Neuronal stem cell (in vitro differentiated cells): ENCODE measurements at regions not wholly inside any gene's neighbourhood (a gene's known extent, or its start where the extent isn't known, plus 50 kb on each side); places are given as distances from the start of the nearest gene placed in this dataset.

Source experiments
- DNase-seq: peaks from one replicate; pipeline ENCODE4 v3.0.0-alpha.2; 2013; ENCODE audit warnings: low spot score
- H2AFZ ChIP-seq: one replicate; pipeline ENCODE4 v1.6.1; 2013; ENCODE audit warnings: mild to moderate bottlenecking, low read length, inconsistent platforms
- H2AK5ac ChIP-seq: 2 replicates; pipeline ENCODE4 v1.6.1; 2013; ENCODE audit warnings: low read depth, mild to moderate bottlenecking, inconsistent platforms, low read length, moderate library complexity, mixed read lengths
- H2BK120ac ChIP-seq: 2 replicates; pipeline ENCODE4 v1.6.1; 2013; ENCODE audit warnings: low read depth, mild to moderate bottlenecking, inconsistent platforms, low read length, moderate library complexity, mixed read lengths
- H2BK12ac ChIP-seq: one replicate; pipeline ENCODE4 v1.6.1; 2013; ENCODE audit warnings: low read length, inconsistent platforms
- H2BK15ac ChIP-seq: 2 replicates; pipeline ENCODE4 v1.6.1; 2013; ENCODE audit warnings: mild to moderate bottlenecking, low read length, inconsistent platforms, mixed read lengths
- H2BK5ac ChIP-seq: one replicate; pipeline ENCODE4 v1.6.1; 2013; ENCODE audit warnings: inconsistent platforms, mild to moderate bottlenecking, low read length, moderate library complexity
- H3K14ac ChIP-seq: one replicate; pipeline ENCODE4 v1.6.1; 2013; ENCODE audit warnings: low read length, inconsistent platforms
- H3K18ac ChIP-seq: 2 replicates; pipeline ENCODE4 v1.6.1; 2013; ENCODE audit warnings: low read length, inconsistent platforms
- H3K23ac ChIP-seq: 2 replicates; pipeline ENCODE4 v1.6.1; 2013; ENCODE audit warnings: low read depth, mild to moderate bottlenecking, mixed read lengths, low read length, inconsistent platforms; ENCODE audit not compliant: poor library complexity
- H3K27ac ChIP-seq: replicated peaks from 3 replicates; pipeline ENCODE4 v1.5.1; 2013; ENCODE audit warnings: low read length, inconsistent platforms
- H3K27me3 ChIP-seq, 3 experiments: 2 replicates each; pipeline ENCODE4 v1.6.1; 2013; ENCODE audit warnings: low read length in 3 of 3, mild to moderate bottlenecking in 2 of 3, inconsistent platforms in 1 of 3, low read depth in 1 of 3, mixed read lengths in 1 of 3, moderate library complexity in 1 of 3; ENCODE audit not compliant: control insufficient read depth in 3 of 3, insufficient read depth in 3 of 3
- H3K36me3 ChIP-seq, 2 donors: replicated peaks in 1 of 2; 2 replicates each; pipeline ENCODE4 v1.6.1; 2013; ENCODE audit warnings: low read length in 2 of 2; ENCODE audit not compliant: control insufficient read depth in 2 of 2, insufficient read depth in 2 of 2
- H3K4ac ChIP-seq: 2 replicates; pipeline ENCODE4 v1.6.1; 2013; ENCODE audit warnings: inconsistent platforms, mild to moderate bottlenecking, low read length, moderate library complexity
- H3K4me1 ChIP-seq, 2 donors: 1 replicate in 1 of 2; 2 replicates in 1 of 2; pipeline ENCODE4 v1.6.1; 2013; ENCODE audit warnings: low read length in 2 of 2, low read depth in 1 of 2; ENCODE audit not compliant: control insufficient read depth in 2 of 2, insufficient read depth in 1 of 2
- H3K4me2 ChIP-seq: one replicate; pipeline ENCODE4 v1.6.1; 2013; ENCODE audit warnings: mild to moderate bottlenecking, low read length, inconsistent platforms; ENCODE audit not compliant: insufficient read depth, poor library complexity, severe bottlenecking
- H3K4me3 ChIP-seq, 2 donors: 2 replicates each; pipeline ENCODE4 v1.5.1; 2013; ENCODE audit warnings: low read length in 2 of 2, mild to moderate bottlenecking in 2 of 2, inconsistent platforms in 1 of 2, moderate library complexity in 1 of 2
- H3K79me1 ChIP-seq: one replicate; pipeline ENCODE4 v1.6.1; 2013; ENCODE audit warnings: low read depth, mild to moderate bottlenecking, inconsistent platforms, low read length, moderate library complexity
- H3K9ac ChIP-seq: one replicate; pipeline ENCODE4 v1.6.1; 2013; ENCODE audit warnings: mild to moderate bottlenecking, low read depth, low read length, inconsistent platforms; ENCODE audit not compliant: poor library complexity
- H3K9me3 ChIP-seq, 2 donors: replicated peaks in 1 of 2; 2 replicates each; pipeline versions ENCODE3 to v1.6.1; 2013; ENCODE audit warnings: low read length in 2 of 2, mild to moderate bottlenecking in 2 of 2, inconsistent platforms in 1 of 2, low read depth in 1 of 2, mixed read lengths in 1 of 2, moderate library complexity in 1 of 2; ENCODE audit not compliant: control insufficient read depth in 2 of 2, insufficient read depth in 1 of 2
- H4K8ac ChIP-seq: one replicate; pipeline ENCODE4 v1.6.1; 2013; ENCODE audit warnings: low read depth, mild to moderate bottlenecking, inconsistent platforms, low read length, moderate library complexity
- H4K91ac ChIP-seq: one replicate; pipeline ENCODE4 v1.6.1; 2013; ENCODE audit warnings: low read length, low read depth, mild to moderate bottlenecking, inconsistent platforms; ENCODE audit not compliant: poor library complexity
- WGBS, 2 donors: extraction: QIAGEN DNeasy Blood & Tissue Kit; methylation state at CpG; one replicate each; pipeline ENCODE4 v1.1.7; 2013; ENCODE audit warnings: missing lambda C conversion rate in 2 of 2, mixed read lengths in 1 of 2; ENCODE audit not compliant: insufficient read length in 2 of 2, insufficient replicate concordance in 1 of 2; ENCODE audit errors: extremely low coverage in 2 of 2; 5-methylcytosine and 5-hydroxymethylcytosine counted together

GRCh38 chr21:26752849-26753248 is 92.4 kb downstream of the ADAMTS1 start:
- WGBS, 2 donors, result no CpG with 5 or more reads among the region's 2 CpGs
- no peak overlapping the region for H3K27ac ChIP-seq
- no peak overlapping the region for H4K91ac ChIP-seq
- H3K14ac ChIP-seq, result no peak overlapping the region
- no peak overlapping the region for H3K9ac ChIP-seq
- H2AFZ ChIP-seq, result no peak overlapping the region
- no peak for DNase-seq
- no peaks in the 10 kb centered on the region for H3K9me3 ChIP-seq
- H2AK5ac ChIP-seq, result no peak overlapping the region
- no peaks in the 10 kb centered on the region for H3K4me1 ChIP-seq
- no peak overlapping the region for H2BK12ac ChIP-seq
- no peak overlapping the region for H3K23ac ChIP-seq
- no peaks in the 10 kb centered on the region for H3K27me3 ChIP-seq
- H3K4ac ChIP-seq, result no peak overlapping the region
- no peaks in the 10 kb centered on the region for H3K79me1 ChIP-seq
- H2BK15ac ChIP-seq, result no peak overlapping the region
- H3K18ac ChIP-seq, result no peak overlapping the region
- no peak overlapping the region for H3K4me2 ChIP-seq
- H2BK120ac ChIP-seq, result no peak overlapping the region
- H4K8ac ChIP-seq, result no peak overlapping the region
- no peak overlapping the region for H2BK5ac ChIP-seq
- H3K4me3 ChIP-seq, result no peak overlapping the region
- H3K36me3 ChIP-seq, result no peaks in the 10 kb centered on the region

GRCh38 chr21:26751305-26751704 is 93.9 kb downstream of the ADAMTS1 start:
- no peaks in the 10 kb centered on the region for H3K9me3 ChIP-seq
- no peak overlapping the region for H3K23ac ChIP-seq
- no CpG with 5 or more reads among the region's 4 CpGs for WGBS, 2 donors
- H3K27ac ChIP-seq, result no peak overlapping the region
- H3K4me1 ChIP-seq, result no peaks in the 10 kb centered on the region
- H2BK12ac ChIP-seq, result no peak overlapping the region
- no peaks in the 10 kb centered on the region for H3K36me3 ChIP-seq
- no peak overlapping the region for H2BK120ac ChIP-seq
- H2AFZ ChIP-seq, result no peak overlapping the region
- H3K14ac ChIP-seq, result no peak overlapping the region
- no peak overlapping the region for H3K4ac ChIP-seq
- H2BK15ac ChIP-seq, result no peak overlapping the region
- no peak overlapping the region for H2AK5ac ChIP-seq
- no peak overlapping the region for H2BK5ac ChIP-seq
- H3K27me3 ChIP-seq, result no peaks in the 10 kb centered on the region
- no peak for DNase-seq
- H3K4me2 ChIP-seq, result no peak overlapping the region
- no peaks in the 10 kb centered on the region for H3K79me1 ChIP-seq
- no peak overlapping the region for H3K4me3 ChIP-seq
- H4K8ac ChIP-seq, result no peak overlapping the region
- H3K9ac ChIP-seq, result no peak overlapping the region
- no peak overlapping the region for H4K91ac ChIP-seq
- no peak overlapping the region for H3K18ac ChIP-seq

- H3K4me2 ChIP-seq, result no peak overlapping the region
- no peak overlapping the region for H2AFZ ChIP-seq
- H2AK5ac ChIP-seq, result no peak overlapping the region
- no peak overlapping the region for H3K4ac ChIP-seq
- no peak overlapping the region for H2BK12ac ChIP-seq
- H3K36me3 ChIP-seq, result no peaks in the 10 kb centered on the region
- DNase-seq, result no peak
- H3K4me1 ChIP-seq, result no peaks in the 10 kb centered on the region
- H2BK120ac ChIP-seq, result no peak overlapping the region
- H4K91ac ChIP-seq, result no peak overlapping the region
- H2BK15ac ChIP-seq, result no peak overlapping the region
- no peaks in the 10 kb centered on the region for H3K9me3 ChIP-seq
- H3K18ac ChIP-seq, result no peak overlapping the region
- no peak overlapping the region for H3K27ac ChIP-seq
- no peak overlapping the region for H3K9ac ChIP-seq
- no peaks in the 10 kb centered on the region for H3K27me3 ChIP-seq
- no peak overlapping the region for H3K14ac ChIP-seq
- no peak overlapping the region for H3K4me3 ChIP-seq
- no peak overlapping the region for H4K8ac ChIP-seq
- H2BK5ac ChIP-seq, result no peak overlapping the region
- WGBS, 2 donors, result no CpG with 5 or more reads among the region's 5 CpGs
- H3K79me1 ChIP-seq, result no peaks in the 10 kb centered on the region
- H3K23ac ChIP-seq, result no peak overlapping the region
Observed at GRCh38 chr21:26748066-26748465, 97.1 kb downstream of the ADAMTS1 start.

- Histone ChIP-seq H3K4me3 (no peak overlapping the region), H2BK120ac (no peak overlapping the region), H3K4ac (no peak overlapping the region), H3K9ac (no peak overlapping the region), H3K79me1 (no peaks in the 10 kb centered on the region), H2BK5ac (no peak overlapping the region), H3K18ac (no peak overlapping the region), H4K8ac (no peak overlapping the region), H4K91ac (no peak overlapping the region), H3K27me3 (no peaks in the 10 kb centered on the region), H3K14ac (no peak overlapping the region), H3K23ac (no peak overlapping the region), H3K36me3 (no peaks in the 10 kb centered on the region), H3K27ac (no peak overlapping the region), H3K9me3 (no peaks in the 10 kb centered on the region), H2BK12ac (no peak overlapping the region), H2AK5ac (no peak overlapping the region), H2BK15ac (no peak overlapping the region), H3K4me2 (no peak overlapping the region), H3K4me1 (no peaks in the 10 kb centered on the region), H2AFZ (no peak overlapping the region)
- no CpG with 5 or more reads among the region's 2 CpGs for WGBS, 2 donors
- DNase-seq, result no peak
Observed at GRCh38 chr21:26747216-26747615, 98.0 kb downstream of the ADAMTS1 start.
